AG04450 (cell line): ENCODE measurements at regions not wholly inside any gene's neighbourhood (a gene's known extent, or its start where the extent isn't known, plus 50 kb on each side); places are given as distances from the start of the nearest gene placed in this dataset.
A peak's percentile ranks its signal among the peaks of the same experiment; 100 is the strongest.

ENCODE experiments used
- CTCF ChIA-PET: fragments of 300-600, 350-600 bp; formaldehyde crosslinking; extraction: SDS; loops from one replicate; lab custom pipeline; 2022; ENCODE audit warnings: antibody characterized with exemption, inconsistent platforms; lab: Charles Lee
- POLR2A ChIA-PET: fragments of 350-600 bp; formaldehyde crosslinking; extraction: SDS; loops from one replicate; lab custom pipeline; 2021; ENCODE audit warnings: antibody characterized with exemption, inconsistent platforms; lab: Yijun Ruan, JAX
- DNase-seq: peaks from one replicate; pipeline ENCODE4 v3.0.0-alpha.2; 2011; ENCODE audit warnings: low read depth, low spot score
- H3K27ac ChIP-seq: one replicate; pipeline ENCODE4 v1.5.1; 2012; ENCODE audit warnings: low read depth, low read length, control low read depth
- H3K27me3 ChIP-seq: one replicate; pipeline ENCODE4 v1.6.0; 2012; ENCODE audit warnings: low read length; ENCODE audit not compliant: control insufficient read depth, insufficient read depth
- H3K4me3 ChIP-seq: 2 replicates; pipeline ENCODE4 v1.5.1; 2011; ENCODE audit warnings: mild to moderate bottlenecking, low read depth, low read length, control low read depth
- H3K9me3 ChIP-seq: 2 replicates; pipeline ENCODE4 v1.5.1; 2012; ENCODE audit warnings: low read length; ENCODE audit not compliant: control insufficient read depth, insufficient read depth
- CTCF ChIP-seq: IDR thresholded peaks from 2 replicates; pipeline ENCODE4 v1.5.1; 2011; ENCODE audit warnings: low read depth, low read length, control low read depth, inconsistent platforms

DNA sequence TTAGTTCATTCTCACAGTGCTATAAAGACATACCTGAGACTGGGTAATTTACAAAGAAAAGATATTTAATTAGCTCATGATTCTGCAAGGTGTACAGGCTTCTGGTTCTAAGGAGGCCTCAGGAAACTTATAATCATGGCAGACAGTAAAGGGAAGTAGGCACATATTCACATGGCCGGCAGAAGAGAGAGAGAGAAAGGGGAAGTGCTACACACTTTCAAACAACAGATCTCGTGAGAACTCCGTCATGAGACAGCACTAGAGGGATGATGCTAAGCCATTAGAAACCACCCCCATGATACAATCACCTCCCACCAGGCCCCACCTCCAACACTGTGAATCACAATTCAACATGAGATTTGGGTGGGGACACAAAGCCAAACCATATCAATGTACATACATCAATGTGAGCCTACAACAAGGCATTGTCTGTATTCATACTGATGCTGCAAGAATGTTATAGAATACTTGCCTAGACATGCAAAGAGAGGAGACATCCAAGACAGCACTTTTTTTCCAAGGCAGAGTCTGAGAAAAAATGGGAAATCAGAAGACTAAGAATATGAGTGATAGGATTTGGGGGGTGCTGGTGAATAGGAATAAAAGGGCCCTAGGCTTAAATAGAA lies 114.8 kb upstream of the XYLT1 start:
- DNase-seq: no peak
- ChIA-PET POLR2A (no interaction called here), CTCF (interaction anchor here (0.5 kb wide), 1 partner anchor 18 kb away, joined by 3 read pairs; no protein-coding TSS in a partner anchor)
- Histone ChIP-seq H3K4me3 (no peak overlapping the region), H3K27me3 (peaks cover 2% of the 10 kb centered on the region), H3K9me3 (no peaks in the 10 kb centered on the region), H3K27ac (no peak overlapping the region)
- no peak for TF ChIP-seq CTCF

DNA sequence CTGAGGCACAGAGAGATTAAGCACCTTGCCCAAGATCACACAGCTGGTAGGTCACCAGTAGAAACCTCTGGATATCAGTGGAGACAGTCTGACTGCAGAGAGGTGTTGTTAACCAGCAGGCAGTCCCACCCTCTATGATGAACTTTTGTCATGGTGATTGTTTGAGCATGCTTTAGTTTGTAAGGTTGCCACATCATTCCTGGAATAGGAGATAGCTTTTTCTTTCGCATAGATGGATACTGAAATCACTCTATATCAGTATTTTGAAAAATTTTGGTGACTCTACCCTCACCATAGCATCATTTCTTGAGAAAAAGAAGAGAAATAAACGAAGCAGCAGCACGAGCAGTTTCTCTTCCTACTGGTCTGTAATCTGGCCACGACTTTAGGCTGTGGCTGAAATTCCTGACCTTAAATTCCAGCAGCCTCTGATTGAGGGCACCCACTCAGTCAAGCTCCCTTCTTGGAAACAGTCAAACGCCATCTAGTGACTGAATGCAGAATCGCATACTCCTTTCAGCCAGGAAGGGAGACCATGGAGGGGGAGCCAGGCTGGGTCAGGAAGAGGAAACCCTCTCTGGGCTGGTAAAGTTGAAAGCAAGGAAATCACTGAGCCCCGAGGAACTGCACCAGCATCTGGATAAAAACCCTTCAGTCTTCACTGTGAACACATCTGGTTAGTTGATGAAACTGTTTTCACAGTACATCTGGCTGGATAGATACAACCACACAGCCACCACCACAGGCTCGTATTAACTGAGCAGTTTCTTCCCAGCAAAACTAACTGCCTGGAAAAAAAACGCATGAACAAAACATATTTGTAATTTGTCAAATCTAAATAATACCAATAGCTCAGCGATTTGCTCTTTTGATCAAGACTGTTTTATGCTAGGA lies 108.5 kb upstream of the XYLT1 start:
- no peak overlapping the region for H3K27ac ChIP-seq
- CTCF ChIA-PET: interaction anchor here (0.5 to 3.9 kb wide), 66 partner anchors 9 to 719 kb away, joined by 3 to 124 read pairs (median 4); partner anchors contain the start of gene XYLT1
- no peaks in the 10 kb centered on the region for H3K9me3 ChIP-seq
- POLR2A ChIA-PET: interaction anchor here (1.0 to 1.4 kb wide), 3 partner anchors 23 to 108 kb away, joined by 3 to 5 read pairs (median 4); partner anchors contain the start of gene XYLT1
- no peaks in the 10 kb centered on the region for H3K27me3 ChIP-seq
- DNase-seq: peak; percentile 80
- peak; percentile 97 for TF ChIP-seq CTCF
- H3K4me3 ChIP-seq: no peak overlapping the region

GRCh38 chr16:17574256-17574655 lies 103.5 kb upstream of the XYLT1 start:
- H3K27ac ChIP-seq: no peak overlapping the region
- ChIA-PET POLR2A (no interaction called here), CTCF (no interaction called here)
- TF ChIP-seq CTCF: no peak
- H3K27me3 ChIP-seq: peaks cover 11% of the 10 kb centered on the region
- H3K9me3 ChIP-seq: no peaks in the 10 kb centered on the region
- no peak overlapping the region for H3K4me3 ChIP-seq
- DNase-seq: no peak

DNA sequence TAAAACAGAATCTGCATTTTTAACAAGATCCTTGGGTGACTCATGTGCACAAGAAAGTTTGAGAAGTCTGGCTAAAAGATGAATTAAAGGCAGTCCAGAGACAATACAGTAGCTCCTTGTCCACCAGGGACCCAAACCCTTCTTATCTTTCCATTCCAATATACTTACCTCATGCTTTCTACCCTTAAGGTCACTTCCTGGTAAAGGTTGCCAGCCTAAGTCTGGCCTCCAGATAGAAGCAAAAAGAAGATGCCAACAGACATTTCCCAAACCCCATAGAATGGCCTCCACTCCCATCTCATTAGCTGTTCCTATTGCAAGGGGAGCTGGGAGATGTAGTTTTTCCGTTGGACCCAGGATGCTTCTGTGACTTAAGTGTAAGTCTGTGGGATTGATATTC lies 101.4 kb upstream of the XYLT1 start:
- ChIA-PET POLR2A (no interaction called here), CTCF (interaction anchor here (7.2 kb wide), 1 partner anchor 7 kb away, joined by 47 read pairs; no protein-coding TSS in a partner anchor)
- peaks cover 15% of the 10 kb centered on the region for H3K27me3 ChIP-seq
- H3K9me3 ChIP-seq: no peaks in the 10 kb centered on the region
- DNase-seq: no peak
- H3K4me3 ChIP-seq: no peak overlapping the region
- H3K27ac ChIP-seq: no peak overlapping the region
- TF ChIP-seq CTCF: no peak
